ENCODE measurements at regions not wholly inside any gene's neighbourhood (a gene's known extent, or its start where the extent isn't known, plus 50 kb on each side); places are given as distances from the start of the nearest gene placed in this dataset.

- TF ChIP-seq SMC3 (IDR thresholded peaks at IDR 0.05; ENCODE audit: low read depth, low read length) (no peak), USF2 (IDR thresholded peaks at IDR 0.05; ENCODE audit: borderline replicate concordance, low read depth, low read length) (no peak), MXI1 (IDR thresholded peaks at IDR 0.05; ENCODE audit: low read depth, low read length) (no peak), NRF1 (IDR thresholded peaks at IDR 0.05; ENCODE audit: low read depth, low read length) (no peak)
- TF ChIP-seq, protein P1, sequence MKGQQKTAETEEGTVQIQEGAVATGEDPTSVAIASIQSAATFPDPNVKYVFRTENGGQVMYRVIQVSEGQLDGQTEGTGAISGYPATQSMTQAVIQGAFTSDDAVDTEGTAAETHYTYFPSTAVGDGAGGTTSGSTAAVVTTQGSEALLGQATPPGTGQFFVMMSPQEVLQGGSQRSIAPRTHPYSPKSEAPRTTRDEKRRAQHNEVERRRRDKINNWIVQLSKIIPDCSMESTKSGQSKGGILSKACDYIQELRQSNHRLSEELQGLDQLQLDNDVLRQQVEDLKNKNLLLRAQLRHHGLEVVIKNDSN (IDR thresholded peaks at IDR 0.05; ENCODE audit: borderline replicate concordance, low read depth): no peak
- H3K4me2 ChIP-seq: no peak overlapping the region
- no peak overlapping the region for H3K9ac ChIP-seq
- DNase-seq: no peak
- no peak overlapping the region for H2AFZ ChIP-seq (ENCODE audit: low read depth)
- H3K9me2 ChIP-seq: no peaks in the 10 kb centered on the region
- no peaks in the 10 kb centered on the region for H3F3A ChIP-seq (replicated peaks; ENCODE audit: insufficient read depth)
- H3K79me2 ChIP-seq (ENCODE audit: insufficient read depth): no peaks in the 10 kb centered on the region
- no peak overlapping the region for H3K4me3 ChIP-seq (ENCODE audit: low read depth in 2 of 2, low read length in 1 of 2)
- no peaks in the 10 kb centered on the region for H4K20me1 ChIP-seq (ENCODE audit: insufficient read depth)
- H3K9me3 ChIP-seq: no peaks in the 10 kb centered on the region
- WGBS (ENCODE audit: low lambda C conversion rate): 11% methylated on average over 3 of the region's 3 CpGs
- peaks cover 0 to 7% of the 10 kb centered on the region in 2 experiments; a peak in 1 of 4 replicates for H3K4me1 ChIP-seq (ENCODE audit: control insufficient read depth in 1 of 2, insufficient read depth in 2 of 2, low read depth in 1 of 2, low read length in 1 of 2)
- H3K27ac ChIP-seq (ENCODE audit: low read depth in 2 of 2, low read length in 1 of 2): no peak overlapping the region
- ChIA-PET CTCF (interaction anchor here (0.7 to 1.3 kb wide), 5 partner anchors 13 to 647 kb away, joined by 3 read pairs; no protein-coding TSS in a partner anchor), POLR2A (no interaction called here)
- peaks cover 14% of the 10 kb centered on the region for H3K27me3 ChIP-seq (ENCODE audit: insufficient read depth)
- H3K36me3 ChIP-seq (replicated peaks in 1 of 2; ENCODE audit: control insufficient read depth in 1 of 2, insufficient read depth in 2 of 2, low read length in 1 of 2): no peaks in the 10 kb centered on the region
These were observed 73.3 kb downstream of the ASCL4 start for GRCh38 chr12:107847830-107848229.

DNA sequence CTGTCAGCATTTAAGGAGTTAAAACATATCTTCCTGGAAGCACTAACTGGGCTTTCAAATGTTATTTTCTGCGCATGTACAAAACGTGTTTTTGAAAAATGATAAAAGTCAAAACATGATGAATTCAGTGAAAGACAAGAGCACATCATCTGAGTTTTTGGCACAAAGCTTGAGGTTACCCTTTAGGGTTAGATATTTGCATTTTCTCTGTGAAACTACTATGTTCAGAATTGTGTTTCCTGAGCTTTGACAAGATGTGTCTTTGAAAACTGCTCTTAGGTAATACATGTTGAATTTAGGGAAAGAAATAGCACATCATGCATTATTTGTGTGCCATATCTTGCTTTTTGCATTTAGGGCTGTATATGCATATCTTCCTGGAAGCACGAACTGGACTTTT is 79.0 kb downstream of the ASCL4 start:
- CTCF ChIA-PET: interaction anchor here (0.8 to 1.2 kb wide), 3 partner anchors 32 to 308 kb away, joined by 3 to 4 read pairs (median 3); no protein-coding TSS in a partner anchor

More for the DNA sequence above, 79.0 kb downstream of the ASCL4 start:
- H3K4me3 ChIP-seq (ENCODE audit: low read depth in 2 of 2, low read length in 1 of 2): no peak overlapping the region
- TF ChIP-seq CTCF (IDR thresholded peaks at IDR 0.05): no peak
- TF ChIP-seq USF2 (IDR thresholded peaks at IDR 0.05; ENCODE audit: borderline replicate concordance, low read depth, low read length): no peak
- TF ChIP-seq TEAD4 (IDR thresholded peaks at IDR 0.05; ENCODE audit: borderline replicate concordance, insufficient read depth): no peak
- TF ChIP-seq, protein P2, sequence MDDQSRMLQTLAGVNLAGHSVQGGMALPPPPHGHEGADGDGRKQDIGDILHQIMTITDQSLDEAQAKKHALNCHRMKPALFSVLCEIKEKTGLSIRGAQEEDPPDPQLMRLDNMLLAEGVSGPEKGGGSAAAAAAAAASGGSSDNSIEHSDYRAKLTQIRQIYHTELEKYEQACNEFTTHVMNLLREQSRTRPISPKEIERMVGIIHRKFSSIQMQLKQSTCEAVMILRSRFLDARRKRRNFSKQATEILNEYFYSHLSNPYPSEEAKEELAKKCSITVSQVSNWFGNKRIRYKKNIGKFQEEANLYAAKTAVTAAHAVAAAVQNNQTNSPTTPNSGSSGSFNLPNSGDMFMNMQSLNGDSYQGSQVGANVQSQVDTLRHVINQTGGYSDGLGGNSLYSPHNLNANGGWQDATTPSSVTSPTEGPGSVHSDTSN (IDR thresholded peaks at IDR 0.05): no peak
- TF ChIP-seq SMC3 (IDR thresholded peaks at IDR 0.05; ENCODE audit: low read depth, low read length): no peak
- no peak for TF ChIP-seq TCF12 (IDR thresholded peaks at IDR 0.05)
- TF ChIP-seq FOSL2 (IDR thresholded peaks at IDR 0.05; ENCODE audit: borderline replicate concordance, low read depth): no peak
- no peak for TF ChIP-seq SIN3A (IDR thresholded peaks at IDR 0.05; ENCODE audit: borderline replicate concordance, low read depth, low read length)
- TF ChIP-seq POLR2AphosphoS5 (IDR thresholded peaks at IDR 0.05; ENCODE audit: low read depth, low read length): no peak
- no peak overlapping the region for H3K27ac ChIP-seq (ENCODE audit: low read depth in 2 of 2, low read length in 1 of 2)
- POLR2A ChIA-PET: no interaction called here
- H3F3A ChIP-seq (replicated peaks; ENCODE audit: insufficient read depth): no peaks in the 10 kb centered on the region
- 27% methylated on average over 3 of the region's 3 CpGs for WGBS (ENCODE audit: low lambda C conversion rate)
- no peaks in the 10 kb centered on the region for H3K9me2 ChIP-seq
- H3K9me3 ChIP-seq: no peaks in the 10 kb centered on the region
- no peaks in the 10 kb centered on the region for H3K27me3 ChIP-seq (ENCODE audit: insufficient read depth)
- no peaks in the 10 kb centered on the region for H3K36me3 ChIP-seq (replicated peaks in 1 of 2; ENCODE audit: control insufficient read depth in 1 of 2, insufficient read depth in 2 of 2, low read length in 1 of 2)
- no peak overlapping the region for H3K4me2 ChIP-seq
- no peaks in the 10 kb centered on the region for H3K79me2 ChIP-seq (ENCODE audit: insufficient read depth)
- DNase-seq: no peak
- H4K20me1 ChIP-seq (ENCODE audit: insufficient read depth): no peaks in the 10 kb centered on the region
- H3K4me1 ChIP-seq (ENCODE audit: control insufficient read depth in 1 of 2, insufficient read depth in 2 of 2, low read depth in 1 of 2, low read length in 1 of 2): no peaks in the 10 kb centered on the region
- no peak overlapping the region for H3K9ac ChIP-seq
- H2AFZ ChIP-seq (ENCODE audit: low read depth): no peak overlapping the region

Data from SK-N-SH (cell line).